ENCODE measurements at regions not wholly inside any gene's neighbourhood (a gene's known extent, or its start where the extent isn't known, plus 50 kb on each side); places are given as distances from the start of the nearest gene placed in this dataset.
A peak's percentile ranks its signal among the peaks of the same experiment; 100 is the strongest.

DNA sequence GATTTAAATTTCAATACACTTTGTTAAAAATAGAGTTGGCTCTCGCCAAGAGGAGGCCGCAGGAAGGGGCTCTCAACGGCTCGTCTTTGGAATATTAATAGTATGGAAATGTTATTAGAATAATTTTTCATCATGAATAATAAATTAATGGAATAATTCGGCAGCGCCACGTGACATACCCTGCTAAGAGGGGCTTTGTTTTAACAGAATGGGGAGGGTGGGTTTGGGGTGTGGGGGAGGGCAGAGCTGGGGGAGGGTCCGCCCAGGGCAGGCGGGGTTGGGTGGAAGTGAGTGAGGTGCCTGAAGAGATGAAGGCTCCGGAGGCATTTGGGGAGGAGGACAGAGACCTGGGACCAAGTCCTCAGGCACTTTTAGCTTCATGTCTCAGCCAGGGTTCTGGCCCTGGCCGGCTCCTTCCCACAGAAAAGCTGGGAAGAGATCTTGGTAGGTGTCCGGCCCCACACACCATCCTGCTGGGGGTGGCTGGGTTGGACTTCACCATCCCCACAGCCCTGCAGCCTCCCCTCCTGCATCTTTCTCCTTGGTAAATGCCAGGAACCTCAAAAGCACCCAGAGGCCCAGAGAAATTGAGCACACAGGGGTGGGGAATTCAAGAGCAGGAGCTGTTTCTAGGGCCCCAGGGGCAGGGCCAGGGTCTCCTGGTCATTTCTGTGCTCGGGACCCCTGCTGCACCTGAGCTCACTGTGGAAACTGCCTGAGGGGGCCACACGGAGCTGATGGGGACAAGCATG lies 93.6 kb upstream of the BHLHE23 start:
- peak in 2 of 5 donors; percentile 2 to 8 for DNase-seq

DNA sequence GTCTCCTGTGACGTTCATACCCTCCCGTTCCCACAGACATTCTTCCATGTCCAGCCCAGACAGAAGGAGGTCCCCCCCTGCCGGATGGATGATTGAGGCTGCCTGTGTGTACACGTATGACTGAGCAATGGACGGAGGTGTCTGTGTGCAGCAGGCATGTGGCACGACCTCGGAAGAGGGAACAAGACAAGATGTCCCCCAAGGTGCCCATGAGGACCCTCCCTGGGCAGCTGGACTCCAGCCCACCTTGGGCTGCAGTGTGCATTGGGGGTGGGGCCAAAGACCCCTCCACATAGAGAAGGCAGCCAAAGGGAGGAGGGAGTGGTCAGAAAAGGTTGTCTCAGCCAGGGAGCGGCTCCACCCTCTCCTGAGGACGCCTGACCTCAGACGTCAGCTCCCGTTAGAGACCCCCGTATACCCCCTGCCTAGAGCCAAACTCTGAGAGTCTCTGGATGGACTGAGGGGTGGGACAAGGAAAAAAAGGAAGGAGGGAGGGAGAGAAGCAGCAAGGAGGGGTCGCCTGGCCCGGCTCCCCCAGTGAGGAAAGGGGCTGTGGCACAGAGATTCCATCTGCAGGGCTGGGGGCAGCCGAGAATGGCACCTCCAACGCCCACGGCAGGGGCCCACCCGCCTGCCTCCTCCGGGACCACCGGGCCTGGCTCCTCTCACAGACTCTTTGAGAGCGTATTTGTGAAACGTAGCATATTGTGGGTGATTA lies 92.9 kb upstream of the BHLHE23 start:
- DNase-seq = peak in 2 of 5 donors; percentile 1 to 5

- DNase-seq = no peak
Observed at GRCh38 chr20:63098195-63098810, 91.5 kb upstream of the BHLHE23 start.

- DNase-seq = peak in 2 of 5 donors; percentile 2 to 5
Observed at GRCh38 chr20:63097336-63097831, 90.6 kb upstream of the BHLHE23 start.

DNA sequence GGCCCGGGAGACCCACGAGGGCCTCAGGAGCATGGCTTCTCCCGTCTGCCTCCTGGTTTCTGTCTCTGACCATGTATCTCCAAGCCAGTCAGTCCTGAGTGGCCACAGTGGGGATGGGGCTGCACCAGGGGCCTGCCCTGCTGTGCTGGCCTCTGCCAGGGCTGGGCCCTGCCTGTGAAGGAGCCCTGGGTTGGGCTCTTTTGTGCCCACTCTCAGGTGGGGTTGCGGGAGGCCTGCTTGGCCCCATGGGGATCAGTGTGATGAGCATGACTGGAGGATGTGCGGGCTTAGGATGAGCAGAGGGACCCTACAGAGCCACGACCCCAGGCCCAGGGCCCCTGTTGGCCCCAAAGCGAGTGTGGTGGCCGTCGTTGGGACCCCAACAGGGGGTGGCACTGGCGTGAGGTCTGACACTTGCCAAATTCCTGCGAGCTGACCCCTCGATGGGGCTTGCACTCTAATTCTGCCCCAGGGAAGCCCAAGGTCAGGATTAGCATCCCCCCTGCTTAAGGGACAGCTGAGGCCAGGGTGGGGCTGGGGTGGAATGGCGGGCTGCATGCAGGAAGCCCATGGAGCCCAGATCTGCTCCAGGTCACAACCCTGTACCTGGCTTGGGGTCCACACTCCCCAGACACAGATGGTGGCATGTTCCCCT lies 90.0 kb upstream of the BHLHE23 start:
- DNase-seq = peak in 2 of 5 donors; percentile 1 to 7

- DNase-seq = peak in 2 of 5 donors; percentile 1 to 6
Observed at GRCh38 chr20:63095718-63096654, 89.2 kb upstream of the BHLHE23 start.

- peak in 1 of 5 donors; percentile 9 for DNase-seq
Observed at GRCh38 chr20:63094767-63095499, 88.2 kb upstream of the BHLHE23 start.

GRCh38 chr20:63093966-63094766 lies 87.4 kb upstream of the BHLHE23 start:
- peak in 2 of 5 donors; percentile 1 to 2 for DNase-seq

DNA sequence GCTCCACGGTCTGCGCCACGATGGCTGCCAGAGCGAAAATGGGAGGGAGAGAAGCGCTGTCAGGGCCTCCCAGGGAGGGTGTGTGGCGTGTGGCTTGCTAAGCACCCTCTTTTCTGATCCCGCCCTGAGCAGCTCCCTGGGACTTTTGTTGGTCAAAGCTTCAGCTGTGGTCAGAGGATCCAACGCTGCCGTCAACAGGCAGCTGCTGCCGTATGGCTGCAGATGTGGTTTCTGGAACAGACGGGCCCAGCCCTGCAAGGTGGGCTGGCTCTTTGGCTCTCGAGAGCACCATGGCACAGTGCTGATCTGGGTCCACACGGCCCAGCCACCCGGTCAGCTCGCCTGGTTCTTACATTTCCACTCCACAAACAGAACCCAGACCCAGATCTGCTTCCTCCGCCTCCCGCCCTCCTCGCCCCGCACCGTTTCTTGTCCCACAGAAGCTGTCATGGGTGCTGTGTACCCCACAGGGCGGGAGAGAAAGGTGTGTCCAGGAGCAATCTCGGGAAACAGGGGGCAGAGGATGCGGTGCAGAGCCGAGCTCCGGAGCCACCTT lies 86.0 kb upstream of the BHLHE23 start:
- peak in 2 of 5 donors; percentile 1 to 5 for DNase-seq

DNA sequence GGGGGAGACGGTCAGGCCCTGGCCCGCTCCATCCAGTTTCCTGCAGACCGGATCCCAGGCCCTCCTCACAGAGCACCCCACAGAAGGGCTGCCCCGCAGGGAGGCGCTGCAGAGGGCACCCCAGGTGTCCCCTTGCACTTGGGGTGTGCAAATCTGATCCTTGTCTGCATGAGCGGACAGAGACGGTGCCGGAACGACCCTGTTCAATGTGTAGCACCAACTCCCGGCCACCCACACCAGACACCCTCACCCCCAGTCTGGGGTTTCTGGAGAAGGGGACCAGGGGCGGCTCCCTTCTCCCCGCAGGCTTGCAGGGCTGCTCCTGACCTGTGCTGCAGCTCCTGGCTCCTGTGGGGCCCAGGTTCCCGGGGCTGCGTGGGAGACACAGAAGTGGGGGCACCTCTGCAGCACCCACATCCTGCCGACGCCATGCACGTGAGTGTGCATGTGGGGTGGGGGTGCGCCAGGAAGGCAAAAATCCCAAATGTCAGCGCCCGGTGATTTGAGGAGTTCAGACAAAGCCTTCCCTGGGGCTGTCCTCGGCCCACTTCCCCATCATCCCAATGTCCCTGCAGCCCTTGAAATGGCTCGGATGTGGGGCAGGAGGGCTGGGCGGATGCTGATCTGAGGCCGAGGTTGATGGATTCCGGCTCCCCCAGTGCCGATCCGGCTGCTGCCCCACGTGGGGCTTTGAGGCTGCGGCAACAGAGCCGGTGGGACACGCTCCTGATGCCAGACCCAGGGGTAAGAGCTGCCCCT lies 85.3 kb upstream of the BHLHE23 start:
- peak in 2 of 5 donors; percentile 4 to 5 for DNase-seq

DNA sequence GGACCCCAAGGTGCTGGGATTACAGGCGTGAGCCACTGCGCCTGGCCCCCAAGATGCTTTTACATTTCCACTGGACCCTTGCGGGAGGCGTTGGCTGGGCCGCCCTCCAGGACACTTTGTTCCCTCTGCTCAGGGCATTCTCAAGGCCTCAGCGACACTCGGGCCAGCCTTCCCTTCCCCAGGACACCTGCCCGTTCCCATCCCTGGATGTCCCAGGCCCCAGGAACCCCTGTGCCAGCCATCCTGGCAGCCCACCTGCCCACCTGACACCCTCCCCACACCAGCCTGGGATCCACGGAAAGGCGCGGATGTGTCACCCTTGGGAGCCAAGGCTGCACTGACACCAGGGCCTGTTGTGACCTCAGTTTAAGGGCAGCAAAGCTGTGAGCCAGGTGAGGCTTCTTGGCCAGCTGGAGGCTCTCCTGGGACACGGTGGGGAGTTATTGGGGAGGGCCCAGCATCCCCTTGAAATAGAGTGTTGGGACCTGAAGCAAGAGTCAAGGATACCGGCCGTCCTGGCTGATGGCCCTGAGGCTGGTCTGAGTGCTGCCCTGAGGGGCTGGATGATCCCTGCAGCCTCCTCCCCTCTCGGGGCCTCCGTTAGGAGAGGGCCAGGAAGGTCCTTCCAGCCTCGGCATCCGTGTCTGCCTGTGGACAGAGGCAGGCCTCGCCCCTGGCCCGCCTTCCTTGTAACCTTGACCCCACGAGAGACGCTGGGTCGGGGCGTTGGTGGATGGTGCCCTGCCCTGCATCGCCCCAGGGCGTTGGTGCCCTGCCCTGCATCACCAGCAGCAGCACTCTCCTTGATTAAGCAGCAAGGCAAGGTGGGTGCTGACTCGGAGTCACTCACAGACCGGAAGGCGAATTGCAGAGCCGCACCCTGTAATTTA lies 84.2 kb upstream of the BHLHE23 start:
- DNase-seq = peak in 1 of 5 donors; percentile 5

GRCh38 chr20:63090052-63090451 lies 83.3 kb upstream of the BHLHE23 start:
- peak in 2 of 5 donors; percentile 1 for DNase-seq

- DNase-seq = peak in 2 of 5 donors; percentile 3 to 7
Observed at GRCh38 chr20:63089051-63089907, 82.5 kb upstream of the BHLHE23 start.

DNA sequence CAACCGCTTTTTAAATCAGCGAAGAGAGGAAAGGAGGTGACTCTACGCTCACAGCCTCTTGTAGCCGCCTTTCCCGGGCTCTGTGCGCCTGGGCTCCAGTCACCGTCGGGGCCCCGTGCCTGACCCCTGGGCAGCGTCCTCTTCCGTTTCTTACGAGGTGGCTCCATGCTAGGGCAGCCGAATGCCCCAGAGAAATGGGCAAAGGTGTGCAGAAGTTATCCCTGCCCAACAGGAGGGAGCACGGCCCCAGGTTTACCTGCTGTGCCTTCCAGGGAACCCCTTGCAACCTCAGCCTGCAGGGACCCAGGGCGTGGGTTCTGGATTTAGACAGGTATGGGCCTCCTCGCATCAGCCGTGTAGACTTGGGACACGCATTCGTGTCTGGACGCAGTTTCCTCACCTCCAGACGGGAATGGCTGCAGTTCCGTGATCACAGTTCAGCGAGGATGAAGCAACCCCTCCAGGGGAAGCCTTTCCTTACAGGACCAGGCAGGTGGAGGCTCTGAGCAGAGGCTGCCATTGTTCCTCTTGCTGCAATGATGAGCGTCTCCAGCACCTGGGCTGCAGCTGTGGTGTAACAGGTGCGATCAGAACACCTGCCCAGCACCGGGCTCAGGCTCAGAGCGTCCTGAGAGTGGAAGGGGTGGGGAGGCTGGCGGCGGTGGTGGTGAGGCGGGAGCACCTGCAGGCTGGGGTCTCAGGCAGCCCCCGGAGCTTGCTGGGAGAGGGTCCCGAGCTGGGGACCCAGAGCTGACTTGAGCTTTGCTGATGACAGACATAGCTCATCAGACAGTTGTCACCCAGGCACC lies 81.3 kb upstream of the BHLHE23 start:
- peak in 2 of 5 donors; percentile 4 to 5 for DNase-seq

DNA sequence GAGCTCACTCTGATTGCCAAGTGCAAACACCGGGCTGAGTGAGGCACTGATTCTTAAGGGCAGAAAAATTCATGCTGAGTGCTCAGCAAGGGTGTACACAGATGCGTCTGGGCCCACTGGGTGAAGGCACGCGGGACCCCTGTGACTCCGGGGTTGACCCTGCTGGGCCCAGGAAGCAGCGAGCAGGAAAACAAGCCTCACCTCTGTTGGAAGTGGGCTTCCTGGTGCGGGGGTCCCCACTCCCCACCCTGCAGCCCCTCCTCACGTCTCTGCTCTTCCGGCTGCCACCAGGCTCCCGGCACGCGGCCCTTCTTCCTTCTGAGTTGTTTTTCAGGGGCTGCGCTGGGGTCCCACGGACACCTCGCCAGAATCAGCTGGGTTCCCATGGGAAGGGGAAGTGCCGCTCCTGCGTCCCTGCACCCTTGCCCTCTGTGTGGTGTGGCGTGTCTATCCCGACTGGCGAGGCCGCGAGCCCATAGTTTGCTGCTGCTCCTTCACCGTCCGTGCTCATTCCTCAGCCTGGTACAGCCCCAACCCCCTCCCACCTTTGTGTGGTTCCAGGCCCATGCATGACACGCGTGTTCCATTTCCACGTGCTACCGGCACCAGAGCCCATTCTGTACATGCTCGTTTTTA lies 80.6 kb upstream of the BHLHE23 start:
- DNase-seq = peak in 1 of 5 donors; percentile 4
